ENCODE measurements at regions not wholly inside any gene's neighbourhood (a gene's known extent, or its start where the extent isn't known, plus 50 kb on each side); places are given as distances from the start of the nearest gene placed in this dataset.

- TF ChIP-seq POLR2A (IDR thresholded peaks at IDR 0.05) (no peak), CTCF (IDR thresholded peaks at IDR 0.05) (no peak)
Observed at GRCh38 chr20:16647875-16648597, 74.8 kb upstream of the KIF16B start.
